Activated naive CD4-positive, alpha-beta T cell treated with anti-CD3 and anti-CD28 coated beads, Interleukin-2, amount 10 ng/mL, durations not matched to agents 7 days and 5 days (primary cell): ENCODE measurements at regions not wholly inside any gene's neighbourhood (a gene's known extent, or its start where the extent isn't known, plus 50 kb on each side); places are given as distances from the start of the nearest gene placed in this dataset.

Experiments used
- CTCF ChIA-PET: fragments of 350-600 bp; sonication (Branson Sonifier 250); formaldehyde crosslinking; loops from one replicate; lab custom pipeline; 2021; ENCODE audit warnings: antibody characterized with exemption; lab: Charles Lee
- DNase-seq: peaks from one replicate; pipeline ENCODE4 v3.0.0-alpha.2; 2020
- H3K27ac Mint-ChIP-seq: one replicate; pipeline ENCODE4 v1.8.0; 2021; ENCODE audit warnings: mild to moderate bottlenecking, moderate library complexity, mixed read lengths
- H3K27me3 Mint-ChIP-seq: one replicate; pipeline ENCODE4 v1.8.0; 2021; ENCODE audit warnings: mild to moderate bottlenecking, mixed read lengths
- H3K36me3 Mint-ChIP-seq: one replicate; pipeline ENCODE4 v1.8.0; 2021; ENCODE audit warnings: mixed read lengths
- H3K4me1 Mint-ChIP-seq: one replicate; pipeline ENCODE4 v1.8.0; 2021; ENCODE audit warnings: mixed read lengths
- H3K4me3 Mint-ChIP-seq: one replicate; pipeline ENCODE4 v1.8.0; 2021; ENCODE audit warnings: mild to moderate bottlenecking, moderate library complexity, mixed read lengths
- H3K9me3 Mint-ChIP-seq: one replicate; pipeline ENCODE4 v1.8.0; 2021; ENCODE audit warnings: mixed read lengths

- CTCF ChIA-PET: no interaction called here
- Mint-ChIP-seq H3K36me3 (peaks cover 3% of the 10 kb centered on the region), H3K4me3 (no peak overlapping the region), H3K4me1 (no peaks in the 10 kb centered on the region), H3K27me3 (peaks cover 43% of the 10 kb centered on the region), H3K27ac (no peak overlapping the region), H3K9me3 (peaks cover 17% of the 10 kb centered on the region)
- no peak for DNase-seq
These were observed 239.9 kb upstream of the TNRC6C start for GRCh38 chr17:77718669-77718961.

- no peak overlapping the region for H3K4me3 Mint-ChIP-seq
- peaks cover 3% of the 10 kb centered on the region for H3K36me3 Mint-ChIP-seq
- H3K9me3 Mint-ChIP-seq: peaks cover 17% of the 10 kb centered on the region
- DNase-seq: no peak
- H3K27me3 Mint-ChIP-seq: peaks cover 54% of the 10 kb centered on the region
- CTCF ChIA-PET: no interaction called here
- no peak overlapping the region for H3K27ac Mint-ChIP-seq
- H3K4me1 Mint-ChIP-seq: no peaks in the 10 kb centered on the region
These were observed 238.7 kb upstream of the TNRC6C start for GRCh38 chr17:77719806-77720205.

GRCh38 chr17:77720946-77721845, 237.3 kb upstream of the TNRC6C start:
- Mint-ChIP-seq H3K27me3 (peaks cover 62% of the 10 kb centered on the region), H3K27ac (no peak overlapping the region), H3K9me3 (peaks cover 12% of the 10 kb centered on the region), H3K36me3 (peaks cover 3% of the 10 kb centered on the region), H3K4me3 (no peak overlapping the region), H3K4me1 (no peaks in the 10 kb centered on the region)
- no peak for DNase-seq
- CTCF ChIA-PET: no interaction called here

GRCh38 chr17:77721846-77722160, 236.7 kb upstream of the TNRC6C start:
- peaks cover 56% of the 10 kb centered on the region for H3K27me3 Mint-ChIP-seq
- no peak overlapping the region for H3K4me3 Mint-ChIP-seq
- DNase-seq: no peak
- H3K9me3 Mint-ChIP-seq: peaks cover 9% of the 10 kb centered on the region
- H3K27ac Mint-ChIP-seq: no peak overlapping the region
- no peaks in the 10 kb centered on the region for H3K4me1 Mint-ChIP-seq
- CTCF ChIA-PET: no interaction called here
- peaks cover 1% of the 10 kb centered on the region for H3K36me3 Mint-ChIP-seq

GRCh38 chr17:77722366-77722765, 236.1 kb upstream of the TNRC6C start:
- Mint-ChIP-seq H3K4me3 (no peak overlapping the region), H3K4me1 (peaks cover 2% of the 10 kb centered on the region), H3K9me3 (peaks cover 9% of the 10 kb centered on the region), H3K27me3 (peaks cover 53% of the 10 kb centered on the region), H3K27ac (peak overlapping the region; percentile 1), H3K36me3 (no peaks in the 10 kb centered on the region)
- no peak for DNase-seq
- CTCF ChIA-PET: no interaction called here

GRCh38 chr17:77723071-77723908, 235.2 kb upstream of the TNRC6C start:
- Mint-ChIP-seq H3K27ac (peak overlapping the region; percentile 1), H3K4me1 (peaks cover 6% of the 10 kb centered on the region), H3K9me3 (peaks cover 6% of the 10 kb centered on the region), H3K36me3 (no peaks in the 10 kb centered on the region), H3K4me3 (no peak overlapping the region), H3K27me3 (peaks cover 48% of the 10 kb centered on the region)
- DNase-seq: no peak
- CTCF ChIA-PET: no interaction called here

GRCh38 chr17:77723909-77724875, 234.3 kb upstream of the TNRC6C start:
- H3K27me3 Mint-ChIP-seq: peaks cover 47% of the 10 kb centered on the region
- DNase-seq: no peak
- H3K9me3 Mint-ChIP-seq: no peaks in the 10 kb centered on the region
- no peaks in the 10 kb centered on the region for H3K36me3 Mint-ChIP-seq
- peaks cover 6% of the 10 kb centered on the region for H3K4me1 Mint-ChIP-seq
- no peak overlapping the region for H3K4me3 Mint-ChIP-seq
- CTCF ChIA-PET: no interaction called here
- H3K27ac Mint-ChIP-seq: no peak overlapping the region

- CTCF ChIA-PET: no interaction called here
- no peak for DNase-seq
- Mint-ChIP-seq H3K27ac (no peak overlapping the region), H3K27me3 (peaks cover 46% of the 10 kb centered on the region), H3K4me1 (peaks cover 6% of the 10 kb centered on the region), H3K4me3 (no peak overlapping the region), H3K9me3 (no peaks in the 10 kb centered on the region), H3K36me3 (no peaks in the 10 kb centered on the region)
These were observed 233.5 kb upstream of the TNRC6C start for GRCh38 chr17:77724876-77725615.

- no peak overlapping the region for H3K27ac Mint-ChIP-seq
- DNase-seq: no peak
- no peak overlapping the region for H3K4me3 Mint-ChIP-seq
- no peaks in the 10 kb centered on the region for H3K36me3 Mint-ChIP-seq
- peaks cover 6% of the 10 kb centered on the region for H3K4me1 Mint-ChIP-seq
- H3K27me3 Mint-ChIP-seq: peaks cover 43% of the 10 kb centered on the region
- CTCF ChIA-PET: no interaction called here
- no peaks in the 10 kb centered on the region for H3K9me3 Mint-ChIP-seq
These were observed 232.7 kb upstream of the TNRC6C start for GRCh38 chr17:77725846-77726245.

- Mint-ChIP-seq H3K9me3 (no peaks in the 10 kb centered on the region), H3K4me1 (peaks cover 6% of the 10 kb centered on the region), H3K36me3 (no peaks in the 10 kb centered on the region), H3K27ac (no peak overlapping the region), H3K4me3 (no peak overlapping the region), H3K27me3 (peaks cover 37% of the 10 kb centered on the region)
- no peak for DNase-seq
- CTCF ChIA-PET: no interaction called here
These were observed 231.9 kb upstream of the TNRC6C start for GRCh38 chr17:77726549-77727006.

- H3K36me3 Mint-ChIP-seq: no peaks in the 10 kb centered on the region
- H3K27me3 Mint-ChIP-seq: peaks cover 40% of the 10 kb centered on the region
- H3K27ac Mint-ChIP-seq: no peak overlapping the region
- peaks cover 6% of the 10 kb centered on the region for H3K4me1 Mint-ChIP-seq
- H3K9me3 Mint-ChIP-seq: peaks cover 2% of the 10 kb centered on the region
- CTCF ChIA-PET: no interaction called here
- no peak for DNase-seq
- no peak overlapping the region for H3K4me3 Mint-ChIP-seq
These were observed 231.4 kb upstream of the TNRC6C start for GRCh38 chr17:77727037-77727615.

- Mint-ChIP-seq H3K4me1 (peaks cover 6% of the 10 kb centered on the region), H3K4me3 (no peak overlapping the region), H3K27me3 (peaks cover 48% of the 10 kb centered on the region), H3K27ac (no peak overlapping the region), H3K36me3 (peaks cover 3% of the 10 kb centered on the region), H3K9me3 (peaks cover 12% of the 10 kb centered on the region)
- no peak for DNase-seq
- CTCF ChIA-PET: no interaction called here
These were observed 230.1 kb upstream of the TNRC6C start for GRCh38 chr17:77728474-77728795.

- Mint-ChIP-seq H3K27me3 (peaks cover 48% of the 10 kb centered on the region), H3K4me1 (peaks cover 6% of the 10 kb centered on the region), H3K27ac (no peak overlapping the region), H3K36me3 (peaks cover 3% of the 10 kb centered on the region), H3K4me3 (no peak overlapping the region), H3K9me3 (peaks cover 16% of the 10 kb centered on the region)
- CTCF ChIA-PET: no interaction called here
- no peak for DNase-seq
These were observed 229.6 kb upstream of the TNRC6C start for GRCh38 chr17:77728871-77729270.
